ENCODE measurements at regions not wholly inside any gene's neighbourhood (a gene's known extent, or its start where the extent isn't known, plus 50 kb on each side); places are given as distances from the start of the nearest gene placed in this dataset.

DNA sequence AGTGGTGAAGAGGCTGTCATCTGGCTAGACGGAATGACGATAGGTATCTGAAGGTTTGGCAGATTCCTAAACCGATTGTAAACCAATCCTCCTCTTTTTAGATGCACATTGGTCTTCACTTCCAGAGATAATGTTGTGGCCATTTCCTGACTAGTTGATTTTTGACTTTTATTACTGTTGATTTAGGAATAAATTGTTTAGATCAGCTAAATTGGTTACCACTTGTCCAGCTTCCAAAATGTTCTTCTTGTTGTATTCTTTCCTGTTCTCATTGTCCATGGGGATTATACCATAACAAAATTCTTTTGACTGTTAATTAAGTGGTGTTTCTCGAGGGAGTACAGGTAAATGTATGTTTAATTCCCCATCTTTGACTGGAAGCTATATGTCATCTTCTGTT, 119.7 kb downstream of the MACROH2A1 start:
- TF ChIP-seq, protein P1, sequence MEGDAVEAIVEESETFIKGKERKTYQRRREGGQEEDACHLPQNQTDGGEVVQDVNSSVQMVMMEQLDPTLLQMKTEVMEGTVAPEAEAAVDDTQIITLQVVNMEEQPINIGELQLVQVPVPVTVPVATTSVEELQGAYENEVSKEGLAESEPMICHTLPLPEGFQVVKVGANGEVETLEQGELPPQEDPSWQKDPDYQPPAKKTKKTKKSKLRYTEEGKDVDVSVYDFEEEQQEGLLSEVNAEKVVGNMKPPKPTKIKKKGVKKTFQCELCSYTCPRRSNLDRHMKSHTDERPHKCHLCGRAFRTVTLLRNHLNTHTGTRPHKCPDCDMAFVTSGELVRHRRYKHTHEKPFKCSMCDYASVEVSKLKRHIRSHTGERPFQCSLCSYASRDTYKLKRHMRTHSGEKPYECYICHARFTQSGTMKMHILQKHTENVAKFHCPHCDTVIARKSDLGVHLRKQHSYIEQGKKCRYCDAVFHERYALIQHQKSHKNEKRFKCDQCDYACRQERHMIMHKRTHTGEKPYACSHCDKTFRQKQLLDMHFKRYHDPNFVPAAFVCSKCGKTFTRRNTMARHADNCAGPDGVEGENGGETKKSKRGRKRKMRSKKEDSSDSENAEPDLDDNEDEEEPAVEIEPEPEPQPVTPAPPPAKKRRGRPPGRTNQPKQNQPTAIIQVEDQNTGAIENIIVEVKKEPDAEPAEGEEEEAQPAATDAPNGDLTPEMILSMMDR (conservative IDR thresholded peaks at IDR 0.05; ENCODE audit: low read depth, low read length), result no peak
- no peak for TF ChIP-seq EZH2 (IDR thresholded peaks at IDR 0.05; ENCODE audit: borderline replicate concordance, low read depth, low read length, poor library complexity, severe bottlenecking)
